ENCODE measurements at regions not wholly inside any gene's neighbourhood (a gene's known extent, or its start where the extent isn't known, plus 50 kb on each side); places are given as distances from the start of the nearest gene placed in this dataset.

DNA sequence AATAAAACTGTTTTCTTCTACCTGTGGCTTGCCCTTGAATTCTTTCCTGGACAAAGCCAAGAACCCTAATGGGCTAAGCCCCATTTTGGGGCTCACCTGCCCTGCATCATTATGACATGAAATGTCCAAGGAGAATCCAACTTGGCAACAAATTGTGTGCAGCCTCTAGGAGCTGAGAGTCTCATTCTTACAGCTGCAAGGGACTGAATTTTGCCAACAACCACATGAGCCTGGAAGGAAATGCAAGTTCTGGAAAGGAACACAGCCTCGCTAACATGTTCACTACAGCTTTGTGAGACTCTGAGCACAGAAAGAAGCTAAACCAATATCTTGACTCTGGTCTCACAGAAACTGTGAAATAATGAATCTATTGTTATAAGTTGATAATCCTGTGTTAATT is 94.8 kb upstream of the CDH12 start:
- Histone ChIP-seq H3K9ac (no peak overlapping the region), H3K4me2 (ENCODE audit: low read length) (no peak overlapping the region), H3K36me3 (ENCODE audit: control insufficient read depth, insufficient read depth, low read length) (no peaks in the 10 kb centered on the region), H3K4me3 (ENCODE audit: low read depth, low read length) (no peak overlapping the region), H3K79me2 (no peaks in the 10 kb centered on the region), H3K4me1 (no peaks in the 10 kb centered on the region), H3K9me3 (ENCODE audit: control insufficient read depth, low read length) (no peaks in the 10 kb centered on the region), H2AFZ (no peak overlapping the region), H3K27me3 (ENCODE audit: control insufficient read depth, insufficient read depth, low read length) (no peaks in the 10 kb centered on the region), H3K27ac (no peak overlapping the region)
- TF ChIP-seq, protein P1, sequence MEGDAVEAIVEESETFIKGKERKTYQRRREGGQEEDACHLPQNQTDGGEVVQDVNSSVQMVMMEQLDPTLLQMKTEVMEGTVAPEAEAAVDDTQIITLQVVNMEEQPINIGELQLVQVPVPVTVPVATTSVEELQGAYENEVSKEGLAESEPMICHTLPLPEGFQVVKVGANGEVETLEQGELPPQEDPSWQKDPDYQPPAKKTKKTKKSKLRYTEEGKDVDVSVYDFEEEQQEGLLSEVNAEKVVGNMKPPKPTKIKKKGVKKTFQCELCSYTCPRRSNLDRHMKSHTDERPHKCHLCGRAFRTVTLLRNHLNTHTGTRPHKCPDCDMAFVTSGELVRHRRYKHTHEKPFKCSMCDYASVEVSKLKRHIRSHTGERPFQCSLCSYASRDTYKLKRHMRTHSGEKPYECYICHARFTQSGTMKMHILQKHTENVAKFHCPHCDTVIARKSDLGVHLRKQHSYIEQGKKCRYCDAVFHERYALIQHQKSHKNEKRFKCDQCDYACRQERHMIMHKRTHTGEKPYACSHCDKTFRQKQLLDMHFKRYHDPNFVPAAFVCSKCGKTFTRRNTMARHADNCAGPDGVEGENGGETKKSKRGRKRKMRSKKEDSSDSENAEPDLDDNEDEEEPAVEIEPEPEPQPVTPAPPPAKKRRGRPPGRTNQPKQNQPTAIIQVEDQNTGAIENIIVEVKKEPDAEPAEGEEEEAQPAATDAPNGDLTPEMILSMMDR (IDR thresholded peaks at IDR 0.05): no peak

- H3K36me3 ChIP-seq (ENCODE audit: control insufficient read depth, insufficient read depth, low read length): no peaks in the 10 kb centered on the region
- H3K27ac ChIP-seq: no peak overlapping the region
- H3K4me3 ChIP-seq (ENCODE audit: low read depth, low read length): no peak overlapping the region
- no peaks in the 10 kb centered on the region for H3K4me1 ChIP-seq
- H2AFZ ChIP-seq: no peak overlapping the region
- no peaks in the 10 kb centered on the region for H3K9me3 ChIP-seq (ENCODE audit: control insufficient read depth, low read length)
- TF ChIP-seq, protein P1 (IDR thresholded peaks at IDR 0.05): no peak
- no peaks in the 10 kb centered on the region for H3K79me2 ChIP-seq
- H3K9ac ChIP-seq: no peak overlapping the region
- no peaks in the 10 kb centered on the region for H3K27me3 ChIP-seq (ENCODE audit: control insufficient read depth, insufficient read depth, low read length)
- H3K4me2 ChIP-seq (ENCODE audit: low read length): no peak overlapping the region
Measured at GRCh38 chr5:22938362-22938761, 85.2 kb upstream of the CDH12 start.

GRCh38 chr5:22928821-22929482 is 75.8 kb upstream of the CDH12 start:
- Histone ChIP-seq H3K36me3 (ENCODE audit: control insufficient read depth, insufficient read depth, low read length) (no peaks in the 10 kb centered on the region), H3K27me3 (ENCODE audit: control insufficient read depth, insufficient read depth, low read length) (no peaks in the 10 kb centered on the region), H3K4me2 (ENCODE audit: low read length) (no peak overlapping the region), H3K9me3 (ENCODE audit: control insufficient read depth, low read length) (no peaks in the 10 kb centered on the region), H3K4me3 (ENCODE audit: low read depth, low read length) (no peak overlapping the region), H2AFZ (no peak overlapping the region), H3K9ac (no peak overlapping the region), H3K79me2 (no peaks in the 10 kb centered on the region), H3K27ac (no peak overlapping the region), H3K4me1 (no peaks in the 10 kb centered on the region)
- TF ChIP-seq, protein P1 (IDR thresholded peaks at IDR 0.05): no peak

DNA sequence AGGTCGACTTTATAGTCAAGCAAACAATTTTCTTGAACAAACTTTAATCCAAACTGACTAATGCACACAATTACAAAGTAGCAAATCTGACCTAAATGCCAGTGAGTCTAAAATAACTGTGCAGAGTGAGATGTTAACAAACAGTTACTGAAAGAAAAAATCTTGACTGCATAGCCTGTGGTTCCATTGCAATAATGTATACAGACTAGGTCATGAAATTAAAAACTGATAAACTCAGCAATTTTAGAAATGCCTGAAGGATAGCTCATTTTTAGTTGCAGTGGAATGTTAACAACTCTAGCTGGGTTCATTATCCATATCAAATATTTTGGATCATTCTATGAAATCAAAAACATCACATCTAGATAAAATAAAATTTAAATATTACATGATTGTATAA is 73.4 kb upstream of the CDH12 start:
- Histone ChIP-seq H3K79me2 (no peaks in the 10 kb centered on the region), H2AFZ (no peak overlapping the region), H3K27me3 (ENCODE audit: control insufficient read depth, insufficient read depth, low read length) (no peaks in the 10 kb centered on the region), H3K4me2 (ENCODE audit: low read length) (no peak overlapping the region), H3K4me3 (ENCODE audit: low read depth, low read length) (no peak overlapping the region), H3K9ac (no peak overlapping the region), H3K9me3 (ENCODE audit: control insufficient read depth, low read length) (no peaks in the 10 kb centered on the region), H3K4me1 (no peaks in the 10 kb centered on the region), H3K36me3 (ENCODE audit: control insufficient read depth, insufficient read depth, low read length) (no peaks in the 10 kb centered on the region), H3K27ac (no peak overlapping the region)
- TF ChIP-seq, protein P1 (IDR thresholded peaks at IDR 0.05): no peak

DNA sequence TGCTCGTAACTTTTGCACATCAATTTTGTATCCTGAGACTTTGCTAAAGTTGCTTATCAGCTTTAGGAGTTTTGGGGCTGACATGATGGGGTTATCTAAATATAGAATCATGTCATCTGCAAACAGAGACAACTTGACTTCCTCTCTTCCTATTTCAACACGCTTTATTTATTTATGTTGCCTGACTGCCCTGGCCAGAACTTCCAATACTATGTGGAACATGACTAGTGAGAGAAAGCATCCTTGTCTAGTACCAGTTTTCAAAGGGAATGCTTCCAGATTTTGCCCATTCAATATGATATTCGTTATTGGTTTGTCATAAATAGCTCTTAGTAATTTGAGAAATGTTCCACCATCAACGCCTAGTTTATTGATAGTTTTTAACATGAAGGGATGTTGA is 65.4 kb upstream of the CDH12 start:
- no peaks in the 10 kb centered on the region for H3K79me2 ChIP-seq
- no peak overlapping the region for H3K4me3 ChIP-seq (ENCODE audit: low read depth, low read length)
- no peaks in the 10 kb centered on the region for H3K4me1 ChIP-seq
- H3K4me2 ChIP-seq (ENCODE audit: low read length): no peak overlapping the region
- TF ChIP-seq, protein P1 (IDR thresholded peaks at IDR 0.05): no peak
- H3K27me3 ChIP-seq (ENCODE audit: control insufficient read depth, insufficient read depth, low read length): no peaks in the 10 kb centered on the region
- H2AFZ ChIP-seq: no peak overlapping the region
- H3K9me3 ChIP-seq (ENCODE audit: control insufficient read depth, low read length): no peaks in the 10 kb centered on the region
- H3K27ac ChIP-seq: no peak overlapping the region
- no peaks in the 10 kb centered on the region for H3K36me3 ChIP-seq (ENCODE audit: control insufficient read depth, insufficient read depth, low read length)
- no peak overlapping the region for H3K9ac ChIP-seq
